GM12878 (cell line): ENCODE measurements at regions not wholly inside any gene's neighbourhood (a gene's known extent, or its start where the extent isn't known, plus 50 kb on each side); places are given as distances from the start of the nearest gene placed in this dataset.

ENCODE experiments used
- ATAC-seq: fragments of 200-7000 bp; cut with Tn5 transposase; 3 replicates; pipeline ENCODE4 v1.9.1; 2020; ENCODE audit warnings: mild to moderate bottlenecking, moderate library complexity
- BruUV-seq: library from RNA; stranded (reverse); fragments of 400-500 nt; replicated peaks from 2 replicates; lab custom pipeline; 2021; lab: Mats Ljungman, UMichigan
- CTCF ChIA-PET: fragments of 300-600 bp; sonication (Branson Sonifier 250); formaldehyde crosslinking; extraction: SDS; loops from one replicate; lab custom pipeline; 2021; ENCODE audit warnings: inconsistent platforms; lab: Yijun Ruan, JAX
- POLR2A ChIA-PET: fragments of 350-600 bp; formaldehyde crosslinking; extraction: SDS; loops from one replicate; lab custom pipeline; 2021; ENCODE audit warnings: inconsistent platforms; lab: Charles Lee
- RAD21 ChIA-PET: fragments of 300-600 bp; sonication (Branson Sonifier 250); formaldehyde crosslinking; loops from one replicate; lab custom pipeline; 2023; ENCODE audit warnings: antibody characterized with exemption; ENCODE audit not compliant: unreplicated experiment; lab: Charles Lee
- SMC1A ChIA-PET: fragments of 300-600 bp; sonication (Branson Sonifier 250); formaldehyde crosslinking; loops from one replicate; lab custom pipeline; 2023; ENCODE audit not compliant: unreplicated experiment, uncharacterized antibody; lab: Charles Lee
- DNase-seq: peaks from one replicate; pipeline ENCODE4 v3.0.0-alpha.2; 2011; ENCODE audit warnings: low read depth, low spot score
- FAIRE-seq: peaks from 3 replicates; lab custom pipeline; 2011; peaks lifted over from hg19 to GRCh38; lab: Jason Lieb, UNC
- H2AFZ ChIP-seq: 2 replicates; pipeline ENCODE4 v1.6.0; 2011; ENCODE audit warnings: low read depth, low read length, control low read depth; ENCODE audit not compliant: control insufficient read depth
- H3K27ac ChIP-seq: 2 replicates; pipeline ENCODE4 v1.5.1; 2011; ENCODE audit warnings: control low read depth; ENCODE audit not compliant: control insufficient read depth, insufficient read depth
- H3K27me3 ChIP-seq, 2 experiments: replicated peaks in 1 of 2; 2 replicates each; pipeline versions ENCODE4 v1.6.0 to v1.6.1; 2011; ENCODE audit warnings: low read length in 1 of 2; ENCODE audit not compliant: control insufficient read depth in 2 of 2, insufficient read depth in 2 of 2
- H3K36me3 ChIP-seq, 2 experiments: 2 replicates each; pipeline ENCODE4 v1.5.1; 2011; ENCODE audit warnings: low read length in 1 of 2; ENCODE audit not compliant: control insufficient read depth in 2 of 2, insufficient read depth in 2 of 2
- H3K4me1 ChIP-seq: 2 replicates; pipeline ENCODE4 v1.6.1; 2011; ENCODE audit warnings: mild to moderate bottlenecking, low read length, moderate library complexity, mixed read lengths; ENCODE audit not compliant: control insufficient read depth, insufficient read depth
- H3K4me2 ChIP-seq: 2 replicates; pipeline ENCODE4 v1.6.0; 2011; ENCODE audit warnings: control low read depth; ENCODE audit not compliant: control insufficient read depth, insufficient read depth
- H3K4me3 ChIP-seq: fragments of 200-600 bp; sonication (generic); 2 replicates; pipeline ENCODE4 v1.5.1; 2016
- H3K79me2 ChIP-seq: 2 replicates; pipeline ENCODE4 v1.6.0; 2011; ENCODE audit warnings: low read length; ENCODE audit not compliant: control insufficient read depth, insufficient read depth
- H3K9ac ChIP-seq: 2 replicates; pipeline ENCODE4 v1.8.0; 2011; ENCODE audit warnings: low read length, control low read depth, mixed read lengths; ENCODE audit not compliant: control insufficient read depth, insufficient read depth
- H3K9me3 ChIP-seq: replicated peaks from 3 replicates; pipeline ENCODE4 v1.5.1; 2011; ENCODE audit warnings: mild to moderate bottlenecking, low read length; ENCODE audit not compliant: control insufficient read depth, insufficient read depth
- H4K20me1 ChIP-seq: 2 replicates; pipeline ENCODE4 v1.6.0; 2011; ENCODE audit not compliant: control insufficient read depth, insufficient read depth
- ATF3 ChIP-seq: IDR thresholded peaks from 2 replicates; pipeline ENCODE4 v1.6.1; 2011; ENCODE audit warnings: low read depth, mild to moderate bottlenecking, low read length, moderate library complexity, borderline replicate concordance; ENCODE audit errors: extremely low read depth
- CBX5 ChIP-seq: sonication (generic); IDR thresholded peaks from 2 replicates; pipeline ENCODE4 v1.6.1; 2016; ENCODE audit warnings: low read depth, moderate library complexity, mild to moderate bottlenecking, inconsistent platforms
- E2F8 ChIP-seq: fragments of 450-650 bp; IDR thresholded peaks from 2 replicates; pipeline ENCODE4 v1.6.1; 2018; ENCODE audit warnings: mild to moderate bottlenecking, low read depth, moderate library complexity; ENCODE audit not compliant: partially characterized antibody
- EGR1 ChIP-seq, 2 experiments: IDR thresholded peaks; 1 replicate in 1 of 2; 2 replicates in 1 of 2; pipeline ENCODE4 v1.6.1; 2011 to 2012; ENCODE audit warnings: low read depth in 2 of 2, low read length in 2 of 2, borderline replicate concordance in 1 of 2, mild to moderate bottlenecking in 1 of 2, moderate library complexity in 1 of 2
- GATAD2B ChIP-seq: fragments of 450-650 bp; conservative IDR thresholded peaks from 2 replicates; pipeline ENCODE4 v1.6.1; 2017; ENCODE audit warnings: low read depth, mild to moderate bottlenecking, moderate library complexity
- MEF2A ChIP-seq: IDR thresholded peaks from 2 replicates; pipeline ENCODE4 v1.6.1; 2011; ENCODE audit warnings: low read depth, mild to moderate bottlenecking, low read length, moderate library complexity; ENCODE audit not compliant: insufficient read depth
- MTA3 ChIP-seq: IDR thresholded peaks from 2 replicates; pipeline ENCODE4 v1.6.1; 2012; ENCODE audit warnings: low read length, inconsistent platforms, borderline replicate concordance
- MXI1 ChIP-seq: fragments of 150-350 bp; IDR thresholded peaks from 2 replicates; pipeline ENCODE4 v1.6.1; 2011; ENCODE audit warnings: low read depth, mild to moderate bottlenecking, inconsistent platforms, low read length, improper control_type of control experiment
- MYC ChIP-seq: IDR thresholded peaks from 2 replicates; pipeline ENCODE4 v1.6.1; 2011; ENCODE audit warnings: mild to moderate bottlenecking, low read length, moderate library complexity, inconsistent platforms; ENCODE audit not compliant: insufficient read depth, insufficient replicate concordance, insufficient read length, severe bottlenecking
- NFXL1 ChIP-seq: fragments of 450-650 bp; IDR thresholded peaks from 2 replicates; pipeline ENCODE4 v1.6.1; 2017; ENCODE audit warnings: antibody characterized with exemption, mild to moderate bottlenecking, borderline replicate concordance
- PAX8 ChIP-seq: fragments of 450-650 bp; IDR thresholded peaks from 2 replicates; pipeline ENCODE4 v1.6.1; 2017; ENCODE audit warnings: mild to moderate bottlenecking, moderate library complexity
- POLR2AphosphoS5 ChIP-seq: IDR thresholded peaks from 2 replicates; pipeline ENCODE4 v1.6.1; 2011; ENCODE audit warnings: mild to moderate bottlenecking, low read length, inconsistent platforms
- RAD21 ChIP-seq: IDR thresholded peaks from 2 replicates; pipeline ENCODE4 v1.6.1; 2011; ENCODE audit warnings: mild to moderate bottlenecking, low read depth, low read length, moderate library complexity; ENCODE audit not compliant: insufficient read depth
- SIN3A ChIP-seq: IDR thresholded peaks from 2 replicates; pipeline ENCODE4 v1.6.1; 2012; ENCODE audit warnings: low read depth, low read length, improper control_type of control experiment
- SIX5 ChIP-seq: IDR thresholded peaks from 2 replicates; pipeline ENCODE4 v1.6.1; 2011; ENCODE audit warnings: mild to moderate bottlenecking, low read depth, low read length, moderate library complexity; ENCODE audit not compliant: severe bottlenecking
- SREBF1 ChIP-seq: IDR thresholded peaks from 2 replicates; pipeline ENCODE4 v1.6.1; 2012; ENCODE audit warnings: mild to moderate bottlenecking, low read length
- WGBS: methylation state at CpG from one replicate; pipeline ENCODE4 v1.1.6; 2016; ENCODE audit warnings: low lambda C conversion rate; ENCODE audit not compliant: insufficient replicate concordance, insufficient coverage; ENCODE audit errors: missing lambda C conversion rate; 5-methylcytosine and 5-hydroxymethylcytosine counted together
- in situ Hi-C: fragments of 300-500 bp; cut with MboI; formaldehyde crosslinking; loops from 9 replicates; pipeline ENCODE4 v1.14.3; 2018; ENCODE audit warnings: mixed read lengths
- intact Hi-C: fragments of 100-400 bp; cut with micrococcal nuclease; formaldehyde crosslinking; loops from one replicate; pipeline ENCODE4 v1.14.2; 2022; ENCODE audit not compliant: unreplicated experiment

GRCh38 chr4:85265234-85265633, 209.7 kb upstream of the ARHGAP24 start:
- H3K4me3 ChIP-seq, result no peak overlapping the region
- ChIA-PET POLR2A (no interaction called here), RAD21 (no interaction called here), SMC1A (no interaction called here), CTCF (no interaction called here)
- 41% methylated on average over 5 of the region's 5 CpGs for WGBS
- no peaks in the 10 kb centered on the region for H4K20me1 ChIP-seq
- H3K4me2 ChIP-seq, result no peak overlapping the region
- no peaks in the 10 kb centered on the region for H3K9me3 ChIP-seq
- no peaks in the 10 kb centered on the region; a peak in 1 of 4 replicates for H3K36me3 ChIP-seq
- DNase-seq, result no peak
- no peaks in the 10 kb centered on the region for H3K27me3 ChIP-seq
- H2AFZ ChIP-seq, result no peak overlapping the region
- intact Hi-C loops, result no loop called here
- ATAC-seq, result no peak
- in situ Hi-C loops, result no loop called here
- H3K9ac ChIP-seq, result no peak overlapping the region
- no TSS peak for BruUV-seq
- H3K4me1 ChIP-seq, result no peaks in the 10 kb centered on the region
- TF ChIP-seq RAD21, result no peak
- no peak for TF ChIP-seq MTA3
- no peak for TF ChIP-seq SIX5
- no peak for TF ChIP-seq PAX8
- no peak for TF ChIP-seq E2F8
- no peak for TF ChIP-seq MEF2A
- TF ChIP-seq MYC, result no peak
- no peak for TF ChIP-seq SIN3A
- TF ChIP-seq ATF3, result no peak
- no peak for TF ChIP-seq GATAD2B
- TF ChIP-seq NFXL1, result no peak
- TF ChIP-seq SREBF1, result no peak
- TF ChIP-seq POLR2AphosphoS5, result no peak
- TF ChIP-seq EGR1 (IDR thresholded peaks at IDR 0.05; ENCODE audit: borderline replicate concordance in 1 of 2, low read depth in 2 of 2, low read length in 2 of 2), result no peak
- no peak for TF ChIP-seq CBX5
- TF ChIP-seq MXI1, result no peak
- H3K79me2 ChIP-seq, result no peaks in the 10 kb centered on the region
- no peak for FAIRE-seq
- no peak overlapping the region for H3K27ac ChIP-seq
